H1 (cell line): ENCODE measurements at regions not wholly inside any gene's neighbourhood (a gene's known extent, or its start where the extent isn't known, plus 50 kb on each side); places are given as distances from the start of the nearest gene placed in this dataset.
A peak's percentile ranks its signal among the peaks of the same experiment; 100 is the strongest.

ENCODE experiments used
- ATF2 ChIP-seq: IDR thresholded peaks from 2 replicates; pipeline ENCODE4 v1.6.1; 2012; ENCODE audit warnings: low read length, inconsistent platforms
- BACH1 ChIP-seq: IDR thresholded peaks from 2 replicates; pipeline ENCODE4 v1.6.1; 2012; ENCODE audit warnings: low read length, improper control_type of control experiment
- BCL11A ChIP-seq, 2 experiments: IDR thresholded peaks; one replicate each; pipeline ENCODE4 v1.6.1; 2011; ENCODE audit warnings: low read depth in 2 of 2, low read length in 2 of 2, mild to moderate bottlenecking in 2 of 2
- CBX8 ChIP-seq: fragments of 300-800, 300-1000 bp; sonication (generic); IDR thresholded peaks from 2 replicates; pipeline ENCODE4 v1.7.1; 2016; ENCODE audit warnings: low read depth, low read length, borderline replicate concordance
- CEBPB ChIP-seq: IDR thresholded peaks from 2 replicates; pipeline ENCODE4 v1.6.1; 2012; ENCODE audit warnings: low read depth, low read length
- CHD2 ChIP-seq: IDR thresholded peaks from 2 replicates; pipeline ENCODE4 v1.6.1; 2012; ENCODE audit warnings: low read length, improper control_type of control experiment
- CREB1 ChIP-seq: IDR thresholded peaks from 2 replicates; pipeline ENCODE4 v1.6.1; 2012; ENCODE audit warnings: inconsistent platforms
- CTCF ChIP-seq, 3 experiments: IDR thresholded peaks; 1 replicate in 2 of 3; 2 replicates in 1 of 3; pipeline versions ENCODE4 v1.5.1 to v1.6.1; 2011; ENCODE audit warnings: low read length in 3 of 3, mild to moderate bottlenecking in 3 of 3, inconsistent platforms in 2 of 3, low read depth in 1 of 3, moderate library complexity in 1 of 3; ENCODE audit not compliant: insufficient read depth in 1 of 3; ENCODE audit errors: control extremely low read depth in 1 of 3
- E2F6 ChIP-seq: IDR thresholded peaks from 2 replicates; pipeline ENCODE4 v1.6.1; 2012; ENCODE audit warnings: inconsistent platforms
- EZH2 ChIP-seq: fragments of 200-600 bp; sonication (generic); IDR thresholded peaks from 2 replicates; pipeline ENCODE4 v1.7.1; 2012; ENCODE audit warnings: low read depth, mild to moderate bottlenecking, moderate library complexity, low read length, inconsistent platforms; ENCODE audit not compliant: severe bottlenecking
- JUN ChIP-seq: IDR thresholded peaks from 2 replicates; pipeline ENCODE4 v1.6.1; 2011; ENCODE audit warnings: low read depth, mild to moderate bottlenecking, improper control_type of control experiment, low read length
- KDM1A ChIP-seq: fragments of 200-600, 300-600 bp; sonication (generic); IDR thresholded peaks from 2 replicates; pipeline ENCODE4 v1.7.1; 2016; ENCODE audit warnings: mild to moderate bottlenecking, low read length, borderline replicate concordance
- NANOG ChIP-seq: IDR thresholded peaks from 2 replicates; pipeline ENCODE4 v1.6.1; 2011; ENCODE audit warnings: low read length, low read depth, mild to moderate bottlenecking, inconsistent platforms; ENCODE audit not compliant: insufficient read depth, poor library complexity, severe bottlenecking
- RBBP5 ChIP-seq: IDR thresholded peaks from 2 replicates; pipeline ENCODE4 v1.7.1; 2012; ENCODE audit warnings: low read depth, mild to moderate bottlenecking, inconsistent platforms, low read length, moderate library complexity, borderline replicate concordance
- RFX5 ChIP-seq: IDR thresholded peaks from 2 replicates; pipeline ENCODE4 v1.6.1; 2011; ENCODE audit warnings: low read depth, low read length, improper control_type of control experiment, borderline replicate concordance
- RNF2 ChIP-seq: fragments of 200-900, 300-1000 bp; sonication (generic); IDR thresholded peaks from 2 replicates; pipeline ENCODE4 v1.7.1; 2016; ENCODE audit warnings: borderline replicate concordance, low read depth, mild to moderate bottlenecking, antibody characterized with exemption, low read length; ENCODE audit not compliant: poor library complexity, severe bottlenecking; ENCODE audit errors: missing control alignments
- SIRT6 ChIP-seq: IDR thresholded peaks from one replicate; pipeline ENCODE4 v1.7.1; 2012; ENCODE audit warnings: low read length, inconsistent platforms
- TAF7 ChIP-seq: optimal IDR thresholded peaks from 2 replicates; pipeline ENCODE3; 2011; ENCODE audit warnings: low read depth, mild to moderate bottlenecking, inconsistent platforms, low read length, moderate library complexity, borderline replicate concordance
- USF2 ChIP-seq: IDR thresholded peaks from 2 replicates; pipeline ENCODE4 v1.6.1; 2011; ENCODE audit warnings: low read length, improper control_type of control experiment

- TF ChIP-seq RFX5 (no peak), SIRT6 (no peak), TAF7 (no peak), CEBPB (no peak), KDM1A (no peak), CTCF (IDR thresholded peaks at IDR 0.05; ENCODE audit: control extremely low read depth in 1 of 3, insufficient read depth in 1 of 3, low read depth in 1 of 3, low read length in 3 of 3) (no peak), RBBP5 (no peak), E2F6 (no peak), USF2 (no peak), ATF2 (no peak), EZH2 (peak; percentile 37), BACH1 (no peak), JUN (no peak), BCL11A (IDR thresholded peaks at IDR 0.05; ENCODE audit: low read depth in 2 of 2, low read length in 2 of 2) (no peak), CREB1 (no peak; the same call in 1 of the 2 replicates), CHD2 (no peak), RNF2 (no peak), CBX8 (no peak), NANOG (no peak)
These were observed 125.8 kb upstream of the STX18 start (continued) for GRCh38 chr4:4667622-4668081.
